ENCODE measurements at regions not wholly inside any gene's neighbourhood (a gene's known extent, or its start where the extent isn't known, plus 50 kb on each side); places are given as distances from the start of the nearest gene placed in this dataset.

GRCh38 chr1:18009478-18009961 lies 98.1 kb upstream of the IGSF21 start:
- Histone ChIP-seq H3K4me1 (ENCODE audit: control insufficient read depth in 1 of 2, insufficient read depth in 2 of 2, low read depth in 1 of 2, low read length in 1 of 2) (peaks cover 0 to 2% of the 10 kb centered on the region in 2 experiments; a peak in 1 of 4 replicates), H3K9ac (no peak overlapping the region), H2AFZ (ENCODE audit: low read depth) (no peak overlapping the region), H3K27me3 (ENCODE audit: insufficient read depth) (no peaks in the 10 kb centered on the region), H3K79me2 (ENCODE audit: insufficient read depth) (no peaks in the 10 kb centered on the region), H3K4me3 (ENCODE audit: low read depth in 2 of 2, low read length in 1 of 2) (no peak overlapping the region), H3F3A (replicated peaks; ENCODE audit: insufficient read depth) (no peaks in the 10 kb centered on the region), H3K36me3 (replicated peaks in 1 of 2; ENCODE audit: control insufficient read depth in 1 of 2, insufficient read depth in 2 of 2, low read length in 1 of 2) (no peaks in the 10 kb centered on the region), H4K20me1 (ENCODE audit: insufficient read depth) (no peaks in the 10 kb centered on the region), H3K4me2 (no peak overlapping the region), H3K9me2 (no peaks in the 10 kb centered on the region), H3K9me3 (no peaks in the 10 kb centered on the region), H3K27ac (ENCODE audit: low read depth in 2 of 2, low read length in 1 of 2) (no peak overlapping the region)
- ChIA-PET POLR2A (no interaction called here), CTCF (interaction anchor here (1.4 kb wide), 1 partner anchor 25 kb away, joined by 5 read pairs; no protein-coding TSS in a partner anchor)
- DNase-seq, result no peak
- TF ChIP-seq REST (IDR thresholded peaks at IDR 0.05; ENCODE audit: low read depth, low read length) (no peak), IRF3 (IDR thresholded peaks at IDR 0.05; ENCODE audit: low read depth, low read length) (no peak), EP300 (IDR thresholded peaks at IDR 0.05; ENCODE audit: borderline replicate concordance in 1 of 2, low read depth in 1 of 2, low read length in 1 of 2) (no peak), RFX5 (IDR thresholded peaks at IDR 0.05; ENCODE audit: low read length) (no peak), CHD2 (IDR thresholded peaks at IDR 0.05; ENCODE audit: low read length, partially characterized antibody) (no peak), JUND (IDR thresholded peaks at IDR 0.05) (no peak), GATA2 (CRISPR knock-in tag; IDR thresholded peaks at IDR 0.05) (no peak), PBX3 (IDR thresholded peaks at IDR 0.05) (no peak), SMC3 (IDR thresholded peaks at IDR 0.05; ENCODE audit: low read depth, low read length) (no peak), MEF2A (IDR thresholded peaks at IDR 0.05; ENCODE audit: borderline replicate concordance, low read depth) (no peak), FOSL2 (IDR thresholded peaks at IDR 0.05; ENCODE audit: borderline replicate concordance, low read depth) (no peak), ELF1 (IDR thresholded peaks at IDR 0.05) (no peak), TCF12 (IDR thresholded peaks at IDR 0.05) (no peak), MAX (IDR thresholded peaks at IDR 0.05; ENCODE audit: low read depth) (no peak), TAF1 (IDR thresholded peaks at IDR 0.05; ENCODE audit: borderline replicate concordance, low read depth, low read length) (no peak), POLR2AphosphoS5 (IDR thresholded peaks at IDR 0.05; ENCODE audit: low read depth, low read length) (no peak), USF1 (IDR thresholded peaks at IDR 0.05; ENCODE audit: borderline replicate concordance, low read depth) (no peak), CTCF (IDR thresholded peaks at IDR 0.05) (no peak), TEAD4 (IDR thresholded peaks at IDR 0.05; ENCODE audit: borderline replicate concordance, insufficient read depth) (no peak)
- WGBS (ENCODE audit: low lambda C conversion rate), result 12% methylated on average over 5 of the region's 8 CpGs
